ENCODE measurements at regions not wholly inside any gene's neighbourhood (a gene's known extent, or its start where the extent isn't known, plus 50 kb on each side); places are given as distances from the start of the nearest gene placed in this dataset.

GRCh38 chr16:54651440-54652195, 279.0 kb upstream of the IRX5 start:
- Histone ChIP-seq H3K27ac (ENCODE audit: low read depth in 1 of 3, low read length in 2 of 3) (no peak overlapping the region), H3K9me3 (ENCODE audit: control insufficient read depth in 2 of 2, insufficient read depth in 1 of 2, low read depth in 1 of 2, low read length in 1 of 2) (no peaks in the 10 kb centered on the region), H3K4me3 (ENCODE audit: low read depth in 1 of 3, low read length in 3 of 3) (no peak overlapping the region), H3K36me3 (ENCODE audit: control insufficient read depth in 3 of 3, insufficient read depth in 2 of 3, low read depth in 1 of 3, low read length in 3 of 3) (no peaks in the 10 kb centered on the region), H3K4me1 (ENCODE audit: control insufficient read depth in 3 of 3, insufficient read depth in 2 of 3, low read depth in 1 of 3, low read length in 2 of 3) (no peaks in the 10 kb centered on the region), H3K27me3 (ENCODE audit: control insufficient read depth in 3 of 3, insufficient read depth in 3 of 3, low read length in 3 of 3) (peaks cover 0 to 2% (median 0%) of the 10 kb centered on the region in 3 donors)
- WGBS, 3 donors = 53 to 69% (median 64%) methylated on average over 19 of the region's 19 CpGs
- DNase-seq = no peak
- FAIRE-seq = no peak

DNA sequence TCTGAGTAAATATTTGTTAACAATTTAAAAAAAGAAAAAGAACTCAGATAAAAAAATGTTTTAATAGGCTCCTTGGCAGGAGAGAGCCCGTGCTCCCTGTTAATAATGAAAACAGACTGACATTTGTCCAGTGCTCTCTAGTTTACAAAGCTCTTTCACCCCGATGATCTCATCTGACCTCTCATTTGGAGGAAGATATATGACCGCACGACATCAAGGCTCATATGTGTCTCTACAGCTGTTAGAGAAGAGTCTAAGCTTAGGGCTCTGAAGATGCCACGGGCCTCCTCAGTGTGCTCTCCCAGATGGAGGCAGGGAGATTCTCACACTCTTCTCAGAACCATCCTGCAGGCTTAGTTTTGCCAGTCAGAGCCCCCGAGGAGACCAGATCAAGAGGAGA, 280.8 kb upstream of the IRX5 start:
- WGBS, 3 donors = 56 to 72% (median 56%) methylated on average over 6 of the region's 6 CpGs
- no peaks in the 10 kb centered on the region for H3K4me1 ChIP-seq (ENCODE audit: control insufficient read depth in 3 of 3, insufficient read depth in 2 of 3, low read depth in 1 of 3, low read length in 2 of 3)
- no peak overlapping the region for H3K27ac ChIP-seq (ENCODE audit: low read depth in 1 of 3, low read length in 2 of 3)
- no peaks in the 10 kb centered on the region for H3K9me3 ChIP-seq (ENCODE audit: control insufficient read depth in 2 of 2, insufficient read depth in 1 of 2, low read depth in 1 of 2, low read length in 1 of 2)
- DNase-seq = no peak
- peaks cover 0 to 2% (median 0%) of the 10 kb centered on the region in 3 donors for H3K27me3 ChIP-seq (ENCODE audit: control insufficient read depth in 3 of 3, insufficient read depth in 3 of 3, low read length in 3 of 3)
- no peak for FAIRE-seq
- no peaks in the 10 kb centered on the region for H3K36me3 ChIP-seq (ENCODE audit: control insufficient read depth in 3 of 3, insufficient read depth in 2 of 3, low read depth in 1 of 3, low read length in 3 of 3)
- H3K4me3 ChIP-seq (ENCODE audit: low read depth in 1 of 3, low read length in 3 of 3) = no peak overlapping the region

DNA sequence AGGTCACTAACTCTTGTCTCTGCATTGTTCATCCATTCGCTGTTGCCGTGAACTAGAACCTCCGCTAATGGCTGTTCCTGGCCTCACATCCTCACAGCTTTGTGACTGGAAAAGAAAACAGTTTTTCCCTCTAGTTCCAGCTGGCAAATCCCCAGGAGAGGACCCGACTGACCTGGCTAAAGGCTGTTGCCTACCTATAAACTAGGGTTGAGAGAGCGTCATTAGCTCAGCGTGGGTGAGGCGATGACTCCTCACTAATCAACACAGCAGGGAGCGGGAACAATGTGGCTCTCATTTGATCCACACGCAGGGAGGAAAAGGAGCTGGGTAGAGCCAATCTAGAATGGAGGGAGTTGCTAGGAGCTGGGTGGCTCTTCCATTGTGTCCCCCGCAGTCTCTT, 282.1 kb upstream of the IRX5 start:
- Histone ChIP-seq H3K27me3 (ENCODE audit: control insufficient read depth in 3 of 3, insufficient read depth in 3 of 3, low read length in 3 of 3) (no peaks in the 10 kb centered on the region), H3K4me1 (ENCODE audit: control insufficient read depth in 3 of 3, insufficient read depth in 2 of 3, low read depth in 1 of 3, low read length in 2 of 3) (no peaks in the 10 kb centered on the region), H3K4me3 (ENCODE audit: low read depth in 1 of 3, low read length in 3 of 3) (no peak overlapping the region), H3K9me3 (ENCODE audit: control insufficient read depth in 2 of 2, insufficient read depth in 1 of 2, low read depth in 1 of 2, low read length in 1 of 2) (no peaks in the 10 kb centered on the region), H3K36me3 (ENCODE audit: control insufficient read depth in 3 of 3, insufficient read depth in 2 of 3, low read depth in 1 of 3, low read length in 3 of 3) (no peaks in the 10 kb centered on the region), H3K27ac (ENCODE audit: low read depth in 1 of 3, low read length in 2 of 3) (no peak overlapping the region)
- DNase-seq (no peak), FAIRE-seq (no peak)
- 80 to 86% (median 86%) methylated on average over 10 of the region's 10 CpGs for WGBS, 3 donors

GRCh38 chr16:54647725-54648221, 282.9 kb upstream of the IRX5 start:
- H3K4me3 ChIP-seq (ENCODE audit: low read depth in 1 of 3, low read length in 3 of 3) = no peak overlapping the region
- no peak for FAIRE-seq
- WGBS, 3 donors = 48 to 70% (median 67%) methylated on average over 3 of the region's 3 CpGs

DNA sequence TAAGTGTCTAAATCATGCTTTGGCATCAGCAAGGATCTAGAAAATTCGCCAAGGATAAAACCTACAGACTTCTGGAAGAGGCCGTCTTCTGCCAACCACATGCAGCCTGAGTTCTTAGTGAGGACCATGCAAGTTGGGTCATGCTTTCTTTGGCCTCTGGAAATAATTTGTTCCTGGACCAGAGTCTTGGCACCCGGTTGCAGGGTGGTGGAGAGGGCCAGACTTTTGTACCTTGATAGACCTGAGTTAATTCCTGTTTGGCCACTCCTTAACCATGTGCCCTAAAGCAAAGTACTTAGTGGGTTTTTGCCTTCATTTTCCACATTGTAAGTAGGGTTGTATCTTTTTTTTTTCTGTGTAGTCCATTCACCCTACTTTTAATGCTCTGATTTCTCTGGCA, 283.4 kb upstream of the IRX5 start:
- Histone ChIP-seq H3K4me3 (ENCODE audit: low read depth in 1 of 3, low read length in 3 of 3) (no peak overlapping the region), H3K4me1 (ENCODE audit: control insufficient read depth in 3 of 3, insufficient read depth in 2 of 3, low read depth in 1 of 3, low read length in 2 of 3) (no peaks in the 10 kb centered on the region), H3K36me3 (ENCODE audit: control insufficient read depth in 3 of 3, insufficient read depth in 2 of 3, low read depth in 1 of 3, low read length in 3 of 3) (no peaks in the 10 kb centered on the region), H3K27me3 (ENCODE audit: control insufficient read depth in 3 of 3, insufficient read depth in 3 of 3, low read length in 3 of 3) (no peaks in the 10 kb centered on the region), H3K9me3 (ENCODE audit: control insufficient read depth in 2 of 2, insufficient read depth in 1 of 2, low read depth in 1 of 2, low read length in 1 of 2) (no peaks in the 10 kb centered on the region), H3K27ac (ENCODE audit: low read depth in 1 of 3, low read length in 2 of 3) (no peak overlapping the region)
- 64 to 78% (median 74%) methylated on average over 3 of the region's 3 CpGs for WGBS, 3 donors
- no peak for FAIRE-seq
- DNase-seq = no peak

More at GRCh38 chr16:54647725-54648221, 282.9 kb upstream of the IRX5 start:
- no peaks in the 10 kb centered on the region for H3K36me3 ChIP-seq (ENCODE audit: control insufficient read depth in 3 of 3, insufficient read depth in 2 of 3, low read depth in 1 of 3, low read length in 3 of 3)
- H3K27me3 ChIP-seq (ENCODE audit: control insufficient read depth in 3 of 3, insufficient read depth in 3 of 3, low read length in 3 of 3) = no peaks in the 10 kb centered on the region
- no peaks in the 10 kb centered on the region for H3K9me3 ChIP-seq (ENCODE audit: control insufficient read depth in 2 of 2, insufficient read depth in 1 of 2, low read depth in 1 of 2, low read length in 1 of 2)
- no peak overlapping the region for H3K27ac ChIP-seq (ENCODE audit: low read depth in 1 of 3, low read length in 2 of 3)
- DNase-seq = no peak
- H3K4me1 ChIP-seq (ENCODE audit: control insufficient read depth in 3 of 3, insufficient read depth in 2 of 3, low read depth in 1 of 3, low read length in 2 of 3) = no peaks in the 10 kb centered on the region

GRCh38 chr16:54645345-54645744, 285.3 kb upstream of the IRX5 start:
- Histone ChIP-seq H3K36me3 (ENCODE audit: control insufficient read depth in 3 of 3, insufficient read depth in 2 of 3, low read depth in 1 of 3, low read length in 3 of 3) (no peaks in the 10 kb centered on the region), H3K4me3 (ENCODE audit: low read depth in 1 of 3, low read length in 3 of 3) (no peak overlapping the region), H3K9me3 (ENCODE audit: control insufficient read depth in 2 of 2, insufficient read depth in 1 of 2, low read depth in 1 of 2, low read length in 1 of 2) (no peaks in the 10 kb centered on the region), H3K27me3 (ENCODE audit: control insufficient read depth in 3 of 3, insufficient read depth in 3 of 3, low read length in 3 of 3) (no peaks in the 10 kb centered on the region), H3K27ac (ENCODE audit: low read depth in 1 of 3, low read length in 2 of 3) (no peak overlapping the region), H3K4me1 (ENCODE audit: control insufficient read depth in 3 of 3, insufficient read depth in 2 of 3, low read depth in 1 of 3, low read length in 2 of 3) (no peaks in the 10 kb centered on the region)
- WGBS, 3 donors = 72 to 80% (median 76%) methylated on average over 4 of the region's 4 CpGs
- FAIRE-seq = no peak
- no peak for DNase-seq

- Histone ChIP-seq H3K27ac (ENCODE audit: low read depth in 1 of 3, low read length in 2 of 3) (no peak overlapping the region), H3K27me3 (ENCODE audit: control insufficient read depth in 3 of 3, insufficient read depth in 3 of 3, low read length in 3 of 3) (peaks cover 0 to 4% (median 0%) of the 10 kb centered on the region in 3 donors), H3K9me3 (ENCODE audit: control insufficient read depth in 2 of 2, insufficient read depth in 1 of 2, low read depth in 1 of 2, low read length in 1 of 2) (no peaks in the 10 kb centered on the region), H3K36me3 (ENCODE audit: control insufficient read depth in 3 of 3, insufficient read depth in 2 of 3, low read depth in 1 of 3, low read length in 3 of 3) (no peaks in the 10 kb centered on the region), H3K4me1 (ENCODE audit: control insufficient read depth in 3 of 3, insufficient read depth in 2 of 3, low read depth in 1 of 3, low read length in 2 of 3) (no peaks in the 10 kb centered on the region), H3K4me3 (ENCODE audit: low read depth in 1 of 3, low read length in 3 of 3) (no peak overlapping the region)
- DNase-seq = no peak
- WGBS, 3 donors = 74 to 82% (median 80%) methylated on average over 10 of the region's 10 CpGs
- FAIRE-seq = no peak
Measured at GRCh38 chr16:54636221-54636793, 294.4 kb upstream of the IRX5 start.

GRCh38 chr16:54633943-54634362, 296.7 kb upstream of the IRX5 start:
- Histone ChIP-seq H3K4me3 (ENCODE audit: low read depth in 1 of 3, low read length in 3 of 3) (no peak overlapping the region), H3K4me1 (ENCODE audit: control insufficient read depth in 3 of 3, insufficient read depth in 2 of 3, low read depth in 1 of 3, low read length in 2 of 3) (no peaks in the 10 kb centered on the region), H3K9me3 (ENCODE audit: control insufficient read depth in 2 of 2, insufficient read depth in 1 of 2, low read depth in 1 of 2, low read length in 1 of 2) (no peaks in the 10 kb centered on the region), H3K36me3 (ENCODE audit: control insufficient read depth in 3 of 3, insufficient read depth in 2 of 3, low read depth in 1 of 3, low read length in 3 of 3) (no peaks in the 10 kb centered on the region), H3K27me3 (ENCODE audit: control insufficient read depth in 3 of 3, insufficient read depth in 3 of 3, low read length in 3 of 3) (peaks cover 0 to 4% (median 0%) of the 10 kb centered on the region in 3 donors), H3K27ac (ENCODE audit: low read depth in 1 of 3, low read length in 2 of 3) (no peak overlapping the region)
- FAIRE-seq (no peak), DNase-seq (no peak)
- WGBS, 3 donors = 83 to 86% (median 83%) methylated on average over 6 of the region's 6 CpGs

Measured in small intestine (tissue), 7 donors.